K562 (cell line): ENCODE measurements at regions not wholly inside any gene's neighbourhood (a gene's known extent, or its start where the extent isn't known, plus 50 kb on each side); places are given as distances from the start of the nearest gene placed in this dataset.

Experiments
- ATAC-seq: fragments of 200-7000 bp; cut with Tn5 transposase; 3 replicates; pipeline ENCODE4 v1.9.1; 2020; ENCODE audit warnings: moderate library complexity
- BruUV-seq: library from RNA; stranded (reverse); fragments of 400-500 nt; replicated peaks from 2 replicates; lab custom pipeline; 2021; lab: Mats Ljungman, UMichigan
- CTCF ChIA-PET: fragments of 300-600 bp; formaldehyde crosslinking; extraction: SDS; loops from one replicate; lab custom pipeline; 2021; ENCODE audit warnings: low intra/inter-chr PET ratio; lab: Yijun Ruan, JAX
- POLR2A ChIA-PET: fragments of 300-600, 350-650 bp; sonication (Branson Sonifier 250); formaldehyde crosslinking; extraction: SDS; loops from one replicate; lab custom pipeline; 2021; ENCODE audit warnings: antibody characterized with exemption, inconsistent platforms; lab: Yijun Ruan, JAX
- DNase-seq, 4 experiments: peaks; one replicate each; pipeline versions ENCODE4 v3.0.0 to v3.0.0-alpha.2; 2011 to 2018; ENCODE audit warnings: low spot score in 3 of 4, mixed read lengths in 3 of 4; ENCODE audit errors: extremely low read depth in 1 of 4
- FAIRE-seq: peaks from 2 replicates; lab custom pipeline; 2011; peaks lifted over from hg19 to GRCh38; lab: Jason Lieb, UNC
- H2AFZ ChIP-seq: 2 replicates; pipeline ENCODE4 v1.6.0; 2011; ENCODE audit warnings: low read depth, low read length, control low read depth, inconsistent platforms
- H3K27ac ChIP-seq: fragments of 200-600 bp; 3 replicates; pipeline ENCODE4 v1.8.0; 2011; ENCODE audit warnings: low read depth, mild to moderate bottlenecking, control low read depth, inconsistent platforms, low read length, moderate library complexity, mixed read lengths; ENCODE audit errors: extremely low read depth
- H3K27me3 ChIP-seq, 2 experiments: fragments of 300-600 bp in 1 of 2; 2 replicates in 1 of 2; 3 replicates in 1 of 2; pipeline versions ENCODE4 v1.6.0 to v1.8.0; 2011; ENCODE audit warnings: inconsistent platforms in 2 of 2, low read length in 2 of 2, mild to moderate bottlenecking in 1 of 2, mixed read lengths in 1 of 2, moderate library complexity in 1 of 2; ENCODE audit not compliant: control insufficient read depth in 2 of 2, insufficient read depth in 2 of 2
- H3K36me3 ChIP-seq: fragments of 300-600 bp; 3 replicates; pipeline ENCODE4 v1.8.0; 2011; ENCODE audit warnings: mild to moderate bottlenecking, low read length, inconsistent platforms; ENCODE audit not compliant: control insufficient read depth, insufficient read depth
- H3K4me1 ChIP-seq, 2 experiments: fragments of 200-600 bp in 1 of 2; replicated peaks in 1 of 2; 2 replicates in 1 of 2; 3 replicates in 1 of 2; pipeline versions ENCODE4 v1.5.1 to v1.8.0; 2011; ENCODE audit warnings: inconsistent platforms in 2 of 2, low read length in 2 of 2, mild to moderate bottlenecking in 1 of 2, mixed read lengths in 1 of 2, moderate library complexity in 1 of 2; ENCODE audit not compliant: control insufficient read depth in 2 of 2, insufficient read depth in 2 of 2
- H3K4me2 ChIP-seq: 2 replicates; pipeline ENCODE4 v1.6.1; 2011; ENCODE audit warnings: low read length, control low read depth, inconsistent platforms, mixed read lengths; ENCODE audit not compliant: insufficient read depth
- H3K4me3 ChIP-seq: fragments of 200-600 bp; sonication (generic), shearing (Covaris generic); 2 replicates; pipeline ENCODE4 v1.5.1; 2016; ENCODE audit warnings: control low read depth, inconsistent platforms
- H3K79me2 ChIP-seq: fragments of 200-600 bp; 3 replicates; pipeline ENCODE4 v1.8.0; 2011; ENCODE audit warnings: low read length, inconsistent platforms; ENCODE audit not compliant: control insufficient read depth, insufficient read depth
- H3K9ac ChIP-seq, 2 experiments: 2 replicates each; pipeline versions ENCODE4 v1.6.0 to v1.6.1; 2011; ENCODE audit warnings: low read depth in 2 of 2, low read length in 2 of 2, control low read depth in 1 of 2, inconsistent platforms in 1 of 2, mild to moderate bottlenecking in 1 of 2, mixed read lengths in 1 of 2; ENCODE audit not compliant: insufficient read depth in 1 of 2
- H3K9me1 ChIP-seq: one replicate; pipeline ENCODE4 v1.6.0; 2011; ENCODE audit warnings: inconsistent platforms, mild to moderate bottlenecking, low read length, moderate library complexity; ENCODE audit not compliant: control insufficient read depth, insufficient read depth
- H3K9me3 ChIP-seq: replicated peaks from 2 replicates; pipeline ENCODE4 v1.5.1; 2011; ENCODE audit warnings: low read depth, low read length, inconsistent platforms; ENCODE audit not compliant: control insufficient read depth, insufficient read depth
- H4K20me1 ChIP-seq: replicated peaks from 2 replicates; pipeline ENCODE4 v1.6.1; 2011; ENCODE audit warnings: low read length, inconsistent platforms, mixed read lengths; ENCODE audit not compliant: control insufficient read depth, insufficient read depth
- CEBPZ ChIP-seq: fragments of 150-350 bp; IDR thresholded peaks from 2 replicates; pipeline ENCODE4 v1.6.1; 2014; ENCODE audit warnings: low read depth, mild to moderate bottlenecking, low read length, borderline replicate concordance
- CUX1 ChIP-seq: fragments of 200-800 bp; sonication (Bioruptor generic); IDR thresholded peaks from 2 replicates; pipeline ENCODE4 v1.6.1; 2016; ENCODE audit warnings: missing genetic modification characterization, missing compliant biosample characterization
- FIP1L1 ChIP-seq: fragments of 200-400 bp; formaldehyde crosslinking; IDR thresholded peaks from 2 replicates; pipeline ENCODE4 v1.6.1; 2018; ENCODE audit warnings: mild to moderate bottlenecking, low read depth, low read length; ENCODE audit not compliant: poor library complexity, severe bottlenecking
- FOSL1 ChIP-seq: fragments of 200-800 bp; sonication (Bioruptor generic); conservative IDR thresholded peaks from 2 replicates; pipeline ENCODE4 v1.6.1; 2016; ENCODE audit warnings: missing genetic modification characterization, missing compliant biosample characterization
- KDM2B ChIP-seq: fragments of 250-450 bp; sonication (Bioruptor Pico); IDR thresholded peaks from 2 replicates; pipeline ENCODE4 v1.8.0; 2021; ENCODE audit warnings: mild to moderate bottlenecking, moderate library complexity
- MXI1 ChIP-seq: IDR thresholded peaks from 2 replicates; pipeline ENCODE4 v1.6.1; 2011; ENCODE audit warnings: low read depth, mild to moderate bottlenecking, improper control_type of control experiment, low read length
- PHF8 ChIP-seq: fragments of 200-600 bp; sonication (generic); IDR thresholded peaks from 2 replicates; pipeline ENCODE4 v1.6.1; 2012; ENCODE audit warnings: mixed run types, mild to moderate bottlenecking, inconsistent platforms, low read length, moderate library complexity, borderline replicate concordance
- RBBP5 ChIP-seq: fragments of 200-600 bp; sonication (generic); IDR thresholded peaks from 2 replicates; pipeline ENCODE4 v1.6.1; 2012; ENCODE audit warnings: borderline replicate concordance, mild to moderate bottlenecking, low read length, control low read depth, inconsistent platforms; ENCODE audit not compliant: insufficient read depth, poor library complexity, severe bottlenecking
- RUNX1 ChIP-seq: sonication (generic); IDR thresholded peaks from 2 replicates; pipeline ENCODE4 v1.6.1; 2016; ENCODE audit warnings: antibody characterized with exemption, low read depth
- WGBS: fragments of 100-300 bp; shearing (Covaris generic); methylation state at CpG from one replicate; pipeline ENCODE4 v1.1.6; 2016; ENCODE audit warnings: low coverage, mixed read lengths; ENCODE audit not compliant: insufficient coverage; ENCODE audit errors: missing lambda C conversion rate; 5-methylcytosine and 5-hydroxymethylcytosine counted together
- in situ Hi-C: fragments of 300-500 bp; cut with MboI; formaldehyde crosslinking; loops from 4 replicates; pipeline ENCODE4 v1.15.0; 2018; ENCODE audit warnings: inconsistent platforms, mixed read lengths
- intact Hi-C: fragments of 100-400 bp; cut with micrococcal nuclease; formaldehyde crosslinking; loops from 2 replicates; pipeline ENCODE4 v1.14.2; 2022

GRCh38 chr3:35262406-35262805, 376.9 kb upstream of the ARPP21 start (continued):
- TF ChIP-seq KDM2B (CRISPR knock-in tag) = no peak
- TF ChIP-seq FOSL1 (tag) = no peak
- no peak for TF ChIP-seq MXI1
- TF ChIP-seq CEBPZ = no peak

- no TSS peak for BruUV-seq
- ChIA-PET POLR2A (interaction anchor here (0.7 kb wide), 1 partner anchor 457 kb away, joined by 3 read pairs; no protein-coding TSS in a partner anchor), CTCF (no interaction called here)
- H4K20me1 ChIP-seq = no peaks in the 10 kb centered on the region
- H2AFZ ChIP-seq = no peak overlapping the region
- H3K36me3 ChIP-seq = no peaks in the 10 kb centered on the region
- no peaks in the 10 kb centered on the region for H3K27me3 ChIP-seq
- DNase-seq (no peak), ATAC-seq (no peak), FAIRE-seq (no peak)
- TF ChIP-seq FIP1L1 (no peak), CUX1 (CRISPR knock-in tag) (no peak), RUNX1 (no peak), PHF8 (no peak), RBBP5 (no peak)
- no peak overlapping the region for H3K4me3 ChIP-seq
- H3K9ac ChIP-seq = no peak overlapping the region
- no peaks in the 10 kb centered on the region for H3K9me1 ChIP-seq
- H3K4me2 ChIP-seq = no peak overlapping the region
- intact Hi-C loops (no loop called here), in situ Hi-C loops (no loop called here)
- no peaks in the 10 kb centered on the region for H3K79me2 ChIP-seq
- no peaks in the 10 kb centered on the region for H3K4me1 ChIP-seq
- no peak overlapping the region for H3K27ac ChIP-seq
- 6% methylated on average over 1 of the region's 1 CpG for WGBS
- no peaks in the 10 kb centered on the region for H3K9me3 ChIP-seq
Observed at GRCh38 chr3:35263477-35263876, 375.8 kb upstream of the ARPP21 start.
